COLO668 (cell line): ENCODE measurements at regions not wholly inside any gene's neighbourhood (a gene's known extent, or its start where the extent isn't known, plus 50 kb on each side); places are given as distances from the start of the nearest gene placed in this dataset.
"Not testable (repeated sequence)": the region's sequence is repeated elsewhere in the genome, so short reads cannot be mapped to it uniquely, and the experiment has no call there.

Experiments
- DNase-seq: peaks from one replicate; lab custom pipeline; 2025; ENCODE audit not compliant: unreplicated experiment; lab: John Stamatoyannopoulos, UW

GRCh38 chr17:31717251-31717650 is 141.8 kb downstream of the COPRS start:
- DNase-seq, result not testable (repeated sequence)

GRCh38 chr17:31715446-31715845 is 143.6 kb downstream of the COPRS start:
- DNase-seq, result no peak

GRCh38 chr17:31704483-31704882 is 154.6 kb downstream of the COPRS start:
- no peak for DNase-seq

- DNase-seq, result no peak
These were observed 157.0 kb downstream of the COPRS start for GRCh38 chr17:31702041-31702440.

- no peak for DNase-seq
These were observed 158.1 kb downstream of the COPRS start for GRCh38 chr17:31700973-31701372.

GRCh38 chr17:31699886-31700285 is 159.2 kb downstream of the COPRS start:
- no peak for DNase-seq

- DNase-seq, result peak; percentile 26
These were observed 159.8 kb downstream of the COPRS start for GRCh38 chr17:31699281-31699680.

- DNase-seq, result no peak
These were observed 160.3 kb downstream of the COPRS start for GRCh38 chr17:31698751-31699150.

GRCh38 chr17:31697838-31698237 is 161.2 kb downstream of the COPRS start:
- no peak for DNase-seq

GRCh38 chr17:31696703-31697325 is 162.2 kb downstream of the COPRS start:
- no peak for DNase-seq

- DNase-seq, result no peak
These were observed 162.9 kb downstream of the COPRS start for GRCh38 chr17:31696184-31696602.

GRCh38 chr17:31695456-31696090 is 163.5 kb downstream of the COPRS start:
- DNase-seq, result no peak

- no peak for DNase-seq
These were observed 165.4 kb downstream of the COPRS start for GRCh38 chr17:31693433-31694220.

GRCh38 chr17:31692632-31693031 is 166.4 kb downstream of the COPRS start:
- DNase-seq, result no peak

- no peak for DNase-seq
These were observed 167.0 kb downstream of the COPRS start for GRCh38 chr17:31692027-31692426.

- DNase-seq, result no peak
These were observed 167.7 kb downstream of the COPRS start for GRCh38 chr17:31691251-31691905.

- no peak for DNase-seq
These were observed 168.9 kb downstream of the COPRS start for GRCh38 chr17:31690151-31690551.

- DNase-seq, result no peak
These were observed 170.3 kb downstream of the COPRS start for GRCh38 chr17:31688701-31689100.

- no peak for DNase-seq
These were observed 171.4 kb downstream of the COPRS start for GRCh38 chr17:31687505-31688126.

- DNase-seq, result no peak
These were observed 172.5 kb downstream of the COPRS start for GRCh38 chr17:31686495-31686894.

GRCh38 chr17:31684901-31685300 is 174.1 kb downstream of the COPRS start:
- DNase-seq, result no peak
